ENCODE measurements at regions not wholly inside any gene's neighbourhood (a gene's known extent, or its start where the extent isn't known, plus 50 kb on each side); places are given as distances from the start of the nearest gene placed in this dataset.

DNA sequence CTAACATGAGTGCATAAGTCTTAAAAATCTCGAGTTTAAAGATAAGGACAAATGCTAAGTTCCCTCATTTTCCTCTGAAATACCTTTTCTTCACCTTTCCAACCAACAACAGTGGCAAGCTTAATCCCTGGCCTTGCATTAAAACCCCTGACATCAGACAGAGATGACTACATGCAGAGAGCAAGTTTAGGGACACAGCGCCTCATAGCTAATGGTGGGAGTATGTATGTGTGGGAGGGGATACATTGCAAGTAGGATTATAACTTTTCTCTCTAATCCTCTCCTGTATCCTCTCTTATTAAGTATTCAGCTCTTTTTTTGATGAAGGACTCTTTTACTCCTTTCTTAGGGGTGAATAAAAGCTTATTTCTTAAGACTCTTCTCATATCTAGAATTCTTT is 547.1 kb downstream of the CCER1 start:
- H3K27ac ChIP-seq (ENCODE audit: low read depth, low read length) = no peak overlapping the region
- H3K27me3 ChIP-seq (ENCODE audit: low read length) = no peaks in the 10 kb centered on the region
- TF ChIP-seq EZH2phosphoT487 (conservative IDR thresholded peaks at IDR 0.05; ENCODE audit: low read length) = no peak
- TF ChIP-seq, protein P1, sequence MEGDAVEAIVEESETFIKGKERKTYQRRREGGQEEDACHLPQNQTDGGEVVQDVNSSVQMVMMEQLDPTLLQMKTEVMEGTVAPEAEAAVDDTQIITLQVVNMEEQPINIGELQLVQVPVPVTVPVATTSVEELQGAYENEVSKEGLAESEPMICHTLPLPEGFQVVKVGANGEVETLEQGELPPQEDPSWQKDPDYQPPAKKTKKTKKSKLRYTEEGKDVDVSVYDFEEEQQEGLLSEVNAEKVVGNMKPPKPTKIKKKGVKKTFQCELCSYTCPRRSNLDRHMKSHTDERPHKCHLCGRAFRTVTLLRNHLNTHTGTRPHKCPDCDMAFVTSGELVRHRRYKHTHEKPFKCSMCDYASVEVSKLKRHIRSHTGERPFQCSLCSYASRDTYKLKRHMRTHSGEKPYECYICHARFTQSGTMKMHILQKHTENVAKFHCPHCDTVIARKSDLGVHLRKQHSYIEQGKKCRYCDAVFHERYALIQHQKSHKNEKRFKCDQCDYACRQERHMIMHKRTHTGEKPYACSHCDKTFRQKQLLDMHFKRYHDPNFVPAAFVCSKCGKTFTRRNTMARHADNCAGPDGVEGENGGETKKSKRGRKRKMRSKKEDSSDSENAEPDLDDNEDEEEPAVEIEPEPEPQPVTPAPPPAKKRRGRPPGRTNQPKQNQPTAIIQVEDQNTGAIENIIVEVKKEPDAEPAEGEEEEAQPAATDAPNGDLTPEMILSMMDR (IDR thresholded peaks at IDR 0.05; ENCODE audit: insufficient read depth, low read length, poor library complexity, severe bottlenecking) = no peak
- no peaks in the 10 kb centered on the region for H3K9me3 ChIP-seq (ENCODE audit: insufficient read depth, low read length)
- no peak overlapping the region for H3K9ac ChIP-seq (ENCODE audit: low read length)
- no peaks in the 10 kb centered on the region for H4K20me1 ChIP-seq (ENCODE audit: low read depth, low read length)
- no peaks in the 10 kb centered on the region for H3K79me2 ChIP-seq (ENCODE audit: insufficient read depth, low read length)
- H3F3A ChIP-seq (ENCODE audit: insufficient read depth) = no peaks in the 10 kb centered on the region
- no peak overlapping the region for H3K4me2 ChIP-seq (ENCODE audit: low read depth, low read length, poor library complexity, severe bottlenecking)
- H3K36me3 ChIP-seq (ENCODE audit: low read length) = no peaks in the 10 kb centered on the region
- no peak overlapping the region for H3K4me3 ChIP-seq (ENCODE audit: insufficient read depth, low read length, poor library complexity, severe bottlenecking)
- no peak overlapping the region for H2AFZ ChIP-seq (ENCODE audit: low read depth, low read length, severe bottlenecking)
- no peaks in the 10 kb centered on the region for H3K9me2 ChIP-seq (replicated peaks; ENCODE audit: insufficient read depth, low read length)

DNA sequence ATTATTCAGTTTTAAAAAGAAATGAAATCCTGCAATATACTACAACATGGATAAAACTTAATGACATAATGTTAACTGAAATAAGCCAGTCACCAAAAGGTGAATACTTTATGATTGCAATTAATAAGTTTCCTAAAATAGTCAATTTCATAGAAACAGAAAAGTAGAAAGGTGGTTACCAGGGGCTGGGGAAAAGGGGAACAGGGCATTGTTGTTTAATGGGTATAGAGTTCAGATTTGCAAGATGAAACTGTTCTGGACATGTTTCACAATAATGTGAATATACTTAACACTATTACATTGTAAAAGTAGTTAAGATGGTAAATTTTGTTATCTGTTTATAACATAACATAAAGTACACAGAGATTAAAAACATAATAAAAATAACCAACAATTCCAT is 550.9 kb downstream of the CCER1 start:
- H3K27ac ChIP-seq (ENCODE audit: low read depth, low read length) = no peak overlapping the region
- no peaks in the 10 kb centered on the region for H3K36me3 ChIP-seq (ENCODE audit: low read length)
- no peaks in the 10 kb centered on the region for H3K27me3 ChIP-seq (ENCODE audit: low read length)
- no peak for TF ChIP-seq EZH2phosphoT487 (conservative IDR thresholded peaks at IDR 0.05; ENCODE audit: low read length)
- TF ChIP-seq, protein P1 (IDR thresholded peaks at IDR 0.05; ENCODE audit: insufficient read depth, low read length, poor library complexity, severe bottlenecking) = no peak
- no peaks in the 10 kb centered on the region for H4K20me1 ChIP-seq (ENCODE audit: low read depth, low read length)
- no peaks in the 10 kb centered on the region for H3F3A ChIP-seq (ENCODE audit: insufficient read depth)
- H3K4me2 ChIP-seq (ENCODE audit: low read depth, low read length, poor library complexity, severe bottlenecking) = no peak overlapping the region
- H2AFZ ChIP-seq (ENCODE audit: low read depth, low read length, severe bottlenecking) = no peak overlapping the region
- H3K9me3 ChIP-seq (ENCODE audit: insufficient read depth, low read length) = no peaks in the 10 kb centered on the region
- no peaks in the 10 kb centered on the region for H3K79me2 ChIP-seq (ENCODE audit: insufficient read depth, low read length)
- H3K9ac ChIP-seq (ENCODE audit: low read length) = no peak overlapping the region
- H3K9me2 ChIP-seq (replicated peaks; ENCODE audit: insufficient read depth, low read length) = no peaks in the 10 kb centered on the region
- H3K4me3 ChIP-seq (ENCODE audit: insufficient read depth, low read length, poor library complexity, severe bottlenecking) = no peak overlapping the region

DNA sequence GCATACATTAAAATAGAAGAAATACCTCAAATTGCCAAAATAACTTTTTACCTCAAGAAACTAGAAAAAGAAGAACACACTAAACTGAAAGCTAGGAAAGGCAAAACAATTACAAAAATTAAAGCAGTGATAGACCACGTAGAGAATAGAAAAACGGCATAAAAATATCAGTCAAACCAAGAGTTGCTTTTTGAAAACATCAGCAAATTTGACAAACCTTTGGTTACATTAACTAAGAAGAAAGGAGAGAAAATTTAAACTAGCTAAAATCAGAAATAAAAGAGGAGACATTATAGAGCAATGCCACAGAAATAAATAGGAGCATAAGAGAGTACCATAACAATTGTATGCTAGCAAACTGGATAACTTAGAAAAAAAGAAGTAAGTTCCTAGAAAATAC is 553.8 kb downstream of the CCER1 start:
- H3K4me2 ChIP-seq (ENCODE audit: low read depth, low read length, poor library complexity, severe bottlenecking) = no peak overlapping the region
- H3K79me2 ChIP-seq (ENCODE audit: insufficient read depth, low read length) = no peaks in the 10 kb centered on the region
- no peak overlapping the region for H3K4me3 ChIP-seq (ENCODE audit: insufficient read depth, low read length, poor library complexity, severe bottlenecking)
- H3K9me3 ChIP-seq (ENCODE audit: insufficient read depth, low read length) = no peaks in the 10 kb centered on the region
- H3K36me3 ChIP-seq (ENCODE audit: low read length) = no peaks in the 10 kb centered on the region
- no peak overlapping the region for H3K9ac ChIP-seq (ENCODE audit: low read length)
- H3K27ac ChIP-seq (ENCODE audit: low read depth, low read length) = no peak overlapping the region
- H3K9me2 ChIP-seq (replicated peaks; ENCODE audit: insufficient read depth, low read length) = no peaks in the 10 kb centered on the region
- H4K20me1 ChIP-seq (ENCODE audit: low read depth, low read length) = no peaks in the 10 kb centered on the region
- TF ChIP-seq, protein P1 (IDR thresholded peaks at IDR 0.05; ENCODE audit: insufficient read depth, low read length, poor library complexity, severe bottlenecking) = no peak
- no peak for TF ChIP-seq EZH2phosphoT487 (conservative IDR thresholded peaks at IDR 0.05; ENCODE audit: low read length)
- no peak overlapping the region for H2AFZ ChIP-seq (ENCODE audit: low read depth, low read length, severe bottlenecking)
- H3F3A ChIP-seq (ENCODE audit: insufficient read depth) = no peaks in the 10 kb centered on the region
- no peaks in the 10 kb centered on the region for H3K27me3 ChIP-seq (ENCODE audit: low read length)
